Activated CD4-positive, alpha-beta T cell treated with anti-CD3 and anti-CD28 coated beads, Interleukin-2, amount 50 U/mL, for 1 hour (primary cell): ENCODE measurements at regions not wholly inside any gene's neighbourhood (a gene's known extent, or its start where the extent isn't known, plus 50 kb on each side); places are given as distances from the start of the nearest gene placed in this dataset.
A peak's percentile ranks its signal among the peaks of the same experiment; 100 is the strongest.

ENCODE experiments used
- DNase-seq: peaks from one replicate; pipeline ENCODE4 v3.0.0-alpha.2; 2020

DNA sequence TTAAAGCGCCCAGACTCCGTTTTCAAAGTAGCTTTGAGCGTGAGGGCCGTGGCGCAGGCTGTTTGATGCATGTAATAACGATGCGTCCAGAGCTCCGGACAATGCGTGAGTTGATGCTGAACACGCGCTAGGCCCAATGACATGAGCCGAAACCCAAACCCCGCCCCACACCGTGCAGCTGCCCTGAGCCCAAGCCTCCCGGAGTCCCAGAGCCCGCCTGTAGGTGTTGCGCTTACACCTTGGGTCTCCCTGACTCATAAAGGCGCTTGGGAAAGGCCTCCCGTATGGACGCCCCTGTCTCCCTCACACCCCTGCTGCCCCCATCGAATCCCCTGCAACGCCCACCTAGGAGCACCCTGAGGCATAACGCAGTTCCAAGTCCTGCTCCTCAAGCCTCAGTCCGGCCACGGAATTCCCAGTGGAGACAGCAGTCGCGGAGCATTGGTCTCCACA lies 87.6 kb downstream of the ERMARD start:
- DNase-seq, result no peak

DNA sequence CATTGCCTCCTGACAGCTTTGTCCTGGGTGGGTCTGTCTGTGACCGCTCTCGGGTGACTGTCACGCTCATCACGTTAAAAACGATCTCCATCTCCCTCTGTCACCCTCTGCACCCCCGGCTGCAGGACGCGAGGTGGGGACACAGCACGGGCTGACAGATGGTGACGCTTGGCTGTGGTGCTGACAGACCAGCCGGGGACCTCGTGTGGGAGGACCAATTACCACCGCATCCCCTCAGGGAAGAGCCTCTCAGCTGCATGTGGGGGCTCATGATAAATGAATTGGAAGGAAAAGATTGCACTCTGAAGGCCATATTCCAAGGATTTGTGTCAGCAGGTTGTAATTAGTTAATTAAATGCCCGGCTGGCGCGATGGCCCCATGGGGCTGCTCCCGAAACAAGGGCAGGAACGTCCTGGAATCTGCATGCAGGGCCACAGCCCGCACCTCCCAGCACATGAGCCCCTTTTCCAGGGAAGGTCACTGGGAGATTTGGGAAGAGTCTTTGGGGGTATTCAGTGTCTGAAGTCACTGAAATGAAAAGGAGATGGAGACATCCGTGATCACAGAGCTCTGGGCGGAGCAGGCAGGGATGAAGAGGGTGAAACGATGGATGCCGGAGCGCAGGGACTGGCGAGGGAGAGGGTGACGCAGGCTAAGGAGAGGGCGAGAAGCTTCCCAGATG lies 87.1 kb downstream of the ERMARD start:
- DNase-seq, result no peak

DNA sequence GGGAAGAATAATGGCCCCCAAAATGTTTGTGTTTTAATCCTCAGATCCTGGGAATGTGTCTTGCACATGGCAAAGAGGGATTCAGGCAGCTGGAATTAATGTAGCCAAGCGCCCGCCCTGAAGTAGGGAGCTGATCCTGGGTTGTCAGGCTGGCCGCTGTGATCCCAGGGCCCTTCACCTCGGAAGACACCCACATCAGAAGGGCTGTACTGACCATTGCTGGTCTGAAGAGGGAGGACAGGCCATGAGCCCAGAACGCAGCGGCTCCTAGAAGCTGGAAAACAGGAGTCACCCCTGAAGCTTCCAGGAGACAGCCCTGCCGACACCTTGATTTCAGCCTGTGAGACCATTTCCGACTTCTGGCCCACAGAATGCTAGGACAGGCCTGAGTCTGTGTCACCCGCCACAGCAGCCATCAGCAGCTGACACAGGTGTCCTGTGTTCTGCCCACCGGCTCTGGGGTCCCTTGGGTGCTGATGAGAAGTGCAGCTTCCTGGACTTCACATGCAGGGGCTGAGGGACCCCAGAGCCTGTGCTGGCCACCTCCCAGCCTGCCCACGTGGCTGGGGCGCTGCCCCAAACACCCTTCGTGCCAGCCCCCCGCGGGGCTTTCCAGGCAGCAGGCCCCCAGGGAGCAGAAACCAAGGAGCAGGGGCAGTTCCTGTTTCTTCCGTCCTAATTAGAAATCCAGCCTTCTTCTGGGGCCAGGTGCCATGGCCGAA lies 86.3 kb downstream of the ERMARD start:
- no peak for DNase-seq

DNA sequence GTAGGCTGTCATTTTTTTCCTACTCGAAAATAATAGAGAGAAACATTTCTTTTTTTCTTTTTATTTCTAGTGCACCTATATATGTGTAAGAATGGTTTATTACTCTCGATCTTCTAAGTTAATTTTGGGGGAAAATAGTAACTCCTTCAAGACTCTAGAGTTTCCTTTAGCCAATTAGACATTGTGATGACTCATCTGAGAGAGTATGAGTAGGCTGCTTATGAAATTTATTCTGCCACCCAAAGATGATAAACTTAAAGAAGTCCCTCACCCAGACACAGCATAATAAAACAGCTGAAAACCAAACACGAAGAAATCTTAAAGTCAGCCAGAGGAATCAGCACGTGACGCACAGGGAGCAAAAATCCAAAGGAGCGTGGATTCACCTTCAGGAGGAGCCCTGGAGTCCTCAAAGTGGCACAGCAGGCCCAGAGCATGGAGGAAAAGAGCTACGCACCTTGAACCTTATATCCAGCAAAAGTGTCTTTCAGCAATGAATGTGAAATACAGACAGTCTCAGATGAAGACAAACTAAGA lies 81.9 kb downstream of the ERMARD start:
- no peak for DNase-seq

DNA sequence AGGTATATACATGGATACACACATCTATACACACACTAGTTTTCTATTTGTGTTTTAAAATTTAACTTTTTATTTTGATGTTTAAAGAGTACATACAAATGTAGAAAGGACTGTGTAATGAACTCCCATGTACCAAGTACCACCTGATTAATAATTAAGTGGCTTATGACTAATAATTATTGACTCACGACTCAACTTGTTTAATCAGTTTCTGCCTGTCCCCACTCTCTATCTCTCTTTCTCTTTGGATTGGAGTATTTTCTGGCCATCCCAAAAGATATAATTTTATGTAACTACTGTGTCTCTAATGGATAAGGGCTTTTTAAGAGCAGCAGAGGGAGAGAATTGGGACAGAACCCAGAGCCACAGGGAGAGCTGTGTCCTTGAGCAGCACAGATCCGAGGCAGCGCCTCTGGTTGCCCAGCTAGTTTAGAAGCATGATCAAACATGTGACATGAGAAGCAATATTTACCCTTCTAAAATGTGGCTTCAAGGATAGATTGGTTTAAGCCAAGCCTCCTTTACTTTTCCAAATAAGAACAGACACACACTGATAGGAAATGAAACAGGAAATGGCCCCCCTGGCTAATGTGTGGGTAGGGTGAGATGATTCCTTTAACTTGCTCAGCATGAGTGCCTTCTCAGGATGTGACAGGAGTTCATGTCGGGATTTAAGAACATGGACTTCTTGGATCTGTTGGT lies 81.0 kb downstream of the ERMARD start:
- no peak for DNase-seq

DNA sequence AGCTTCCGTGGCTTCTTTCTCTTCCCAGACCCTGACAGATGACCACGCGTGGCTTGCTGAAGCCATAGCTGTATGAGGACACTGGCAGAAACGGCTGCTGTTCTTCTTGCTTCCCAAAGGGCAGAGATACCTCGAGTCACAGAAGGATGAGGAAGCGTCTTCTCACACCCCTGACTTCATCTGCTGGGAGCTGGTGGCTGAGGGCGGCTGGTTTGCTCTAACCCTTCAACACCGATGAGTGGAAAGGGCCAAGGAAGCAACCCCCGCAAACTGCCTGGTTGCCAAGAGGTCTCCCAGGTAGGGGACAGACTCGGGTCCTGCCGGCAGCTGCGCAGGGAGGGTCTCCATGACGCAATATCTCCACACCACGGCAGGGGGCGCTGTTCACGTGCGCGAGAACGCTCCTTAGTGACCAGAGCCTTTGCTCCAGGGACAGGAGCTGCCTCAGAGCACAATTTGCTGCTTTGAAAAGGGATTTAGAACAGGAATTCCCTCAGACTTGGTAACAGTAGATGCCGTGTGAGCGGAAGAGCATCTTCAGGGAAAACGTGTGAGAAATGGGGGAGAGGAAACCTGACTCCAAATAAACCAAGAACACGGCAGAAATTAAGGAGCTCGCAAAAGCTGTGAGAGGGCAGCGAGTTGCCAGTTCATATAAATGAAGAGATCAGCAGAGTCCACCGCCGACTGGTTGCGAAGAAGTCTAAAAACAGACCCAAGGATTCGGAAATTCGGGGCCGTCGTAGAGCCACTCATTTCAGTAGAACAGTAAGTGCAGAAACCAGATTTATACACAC lies 80.2 kb downstream of the ERMARD start:
- peak; percentile 69 for DNase-seq
